Trophoblast cell (in vitro differentiated cells and primary cell): ENCODE measurements at regions not wholly inside any gene's neighbourhood (a gene's known extent, or its start where the extent isn't known, plus 50 kb on each side); places are given as distances from the start of the nearest gene placed in this dataset.

ENCODE experiments used
- DNase-seq, 2 donors: peaks; one replicate each; pipeline ENCODE4 v3.0.0-alpha.2; 2016
- H2AFZ ChIP-seq: 2 replicates; pipeline ENCODE4 v1.6.1; 2013; ENCODE audit warnings: low read length, moderate library complexity, mild to moderate bottlenecking; ENCODE audit not compliant: insufficient read depth, poor library complexity
- H2AK5ac ChIP-seq: 2 replicates; pipeline ENCODE4 v1.6.1; 2013; ENCODE audit warnings: mild to moderate bottlenecking, low read length
- H2BK120ac ChIP-seq: 2 replicates; pipeline ENCODE4 v1.6.1; 2013; ENCODE audit warnings: low read length, mild to moderate bottlenecking, moderate library complexity; ENCODE audit not compliant: insufficient read depth, poor library complexity
- H2BK12ac ChIP-seq: 2 replicates; pipeline ENCODE4 v1.6.1; 2013; ENCODE audit warnings: mild to moderate bottlenecking, low read length, moderate library complexity
- H2BK5ac ChIP-seq: 2 replicates; pipeline ENCODE4 v1.6.1; 2013; ENCODE audit warnings: low read length, low read depth, moderate library complexity, mild to moderate bottlenecking; ENCODE audit not compliant: poor library complexity
- H3K14ac ChIP-seq: 2 replicates; pipeline ENCODE4 v1.6.1; 2013; ENCODE audit warnings: mild to moderate bottlenecking, low read length
- H3K18ac ChIP-seq: 2 replicates; pipeline ENCODE4 v1.6.1; 2013; ENCODE audit warnings: mild to moderate bottlenecking, low read length
- H3K23ac ChIP-seq: 2 replicates; pipeline ENCODE4 v1.6.1; 2013; ENCODE audit warnings: low read length
- H3K27ac ChIP-seq: 2 replicates; pipeline ENCODE4 v1.5.1; 2013; ENCODE audit warnings: low read depth, mild to moderate bottlenecking, inconsistent platforms, low read length, moderate library complexity
- H3K27me3 ChIP-seq: 2 replicates; pipeline ENCODE4 v1.6.1; 2013; ENCODE audit warnings: inconsistent platforms, mild to moderate bottlenecking, low read length, moderate library complexity; ENCODE audit not compliant: insufficient read depth
- H3K36me3 ChIP-seq, 2 experiments: 1 replicate in 1 of 2; 2 replicates in 1 of 2; pipeline ENCODE4 v1.6.1; 2013; ENCODE audit warnings: low read length in 2 of 2, mild to moderate bottlenecking in 2 of 2, moderate library complexity in 1 of 2; ENCODE audit not compliant: insufficient read depth in 2 of 2, control insufficient read depth in 1 of 2
- H3K4ac ChIP-seq: 2 replicates; pipeline ENCODE4 v1.6.1; 2013; ENCODE audit warnings: low read depth, mild to moderate bottlenecking, low read length, moderate library complexity
- H3K4me1 ChIP-seq, 2 experiments: 1 replicate in 1 of 2; 2 replicates in 1 of 2; pipeline ENCODE4 v1.6.1; 2013; ENCODE audit warnings: low read length in 2 of 2, mild to moderate bottlenecking in 2 of 2, moderate library complexity in 1 of 2; ENCODE audit not compliant: insufficient read depth in 2 of 2, control insufficient read depth in 1 of 2
- H3K4me2 ChIP-seq: 2 replicates; pipeline ENCODE4 v1.6.1; 2013; ENCODE audit warnings: inconsistent platforms, mild to moderate bottlenecking, low read length, moderate library complexity
- H3K4me3 ChIP-seq: 2 replicates; pipeline ENCODE4 v1.5.1; 2013; ENCODE audit warnings: mild to moderate bottlenecking, low read depth, low read length, inconsistent platforms
- H3K79me1 ChIP-seq: one replicate; pipeline ENCODE4 v1.6.1; 2013; ENCODE audit warnings: low read length
- H3K79me2 ChIP-seq: 2 replicates; pipeline ENCODE4 v1.6.1; 2013; ENCODE audit warnings: low read length, mild to moderate bottlenecking; ENCODE audit not compliant: control insufficient read depth, insufficient read depth, poor library complexity
- H3K9ac ChIP-seq: 2 replicates; pipeline ENCODE4 v1.6.1; 2013; ENCODE audit warnings: mild to moderate bottlenecking, low read length
- H3K9me3 ChIP-seq: 2 replicates; pipeline ENCODE4 v1.6.1; 2013; ENCODE audit warnings: low read depth, mild to moderate bottlenecking, control low read depth, inconsistent platforms, low read length; ENCODE audit not compliant: insufficient read depth
- H4K12ac ChIP-seq: 2 replicates; pipeline ENCODE4 v1.6.1; 2013; ENCODE audit warnings: low read depth, mild to moderate bottlenecking, low read length, moderate library complexity
- H4K8ac ChIP-seq: 2 replicates; pipeline ENCODE4 v1.6.1; 2013; ENCODE audit warnings: low read depth, mild to moderate bottlenecking, low read length, moderate library complexity
- H4K91ac ChIP-seq: one replicate; pipeline ENCODE4 v1.6.1; 2013; ENCODE audit warnings: low read depth, mild to moderate bottlenecking, low read length, moderate library complexity
- WGBS: extraction: QIAGEN DNeasy Blood & Tissue Kit; methylation state at CpG from one replicate; pipeline ENCODE4 v1.1.7; 2013; ENCODE audit warnings: missing lambda C conversion rate; ENCODE audit not compliant: insufficient read length, insufficient coverage; ENCODE audit errors: extremely low coverage; 5-methylcytosine and 5-hydroxymethylcytosine counted together

DNA sequence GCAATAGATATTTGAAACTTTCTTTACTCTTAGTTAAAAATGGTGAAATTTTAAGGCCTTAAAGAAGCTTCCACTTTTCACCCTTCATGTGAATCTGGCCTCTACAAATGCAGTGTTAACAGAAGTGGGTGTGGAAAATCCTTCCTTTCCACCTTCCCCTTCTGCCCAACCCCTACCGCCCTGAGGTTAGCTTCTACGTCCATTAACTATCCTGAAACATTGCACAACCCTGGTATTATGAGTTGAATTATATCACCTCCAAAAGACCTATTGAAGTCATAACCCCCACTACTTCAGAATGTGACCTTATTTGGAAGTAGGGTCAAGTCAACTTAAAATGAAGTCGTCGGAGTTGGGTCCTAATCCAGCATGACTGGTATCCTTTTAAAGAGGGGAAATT is 80.8 kb upstream of the ACSL3 start:
- H3K14ac ChIP-seq, result no peak overlapping the region

DNA sequence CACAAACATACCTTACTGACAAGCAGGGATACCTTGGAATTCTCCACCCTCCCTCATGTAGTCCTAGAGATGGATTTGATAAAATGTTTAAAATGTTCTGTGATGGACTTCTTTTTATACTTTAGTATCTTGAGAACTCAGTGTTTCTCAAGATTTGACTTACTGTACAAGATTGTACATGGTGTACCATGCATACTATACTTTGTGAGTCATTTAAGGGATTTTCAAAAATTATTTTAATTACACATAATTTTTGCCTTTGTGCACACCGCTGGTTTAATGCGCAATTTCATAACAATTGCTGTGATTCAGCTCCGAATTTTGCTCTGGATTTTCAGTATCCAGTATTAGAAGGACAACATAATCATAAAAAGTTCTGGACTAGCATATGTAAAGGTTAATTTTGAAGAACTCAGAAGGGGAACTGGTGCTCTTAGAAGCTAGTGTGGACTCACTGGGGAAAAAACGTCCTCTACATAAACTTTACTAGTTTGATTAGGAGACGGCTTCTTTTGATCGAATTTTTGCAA is 78.6 kb upstream of the ACSL3 start:
- WGBS, result no CpG with 5 or more reads among the region's 6 CpGs
- H3K18ac ChIP-seq, result no peak overlapping the region
- peaks cover 0 to 2% of the 10 kb centered on the region in 2 experiments for H3K4me1 ChIP-seq
- no peak overlapping the region for H3K4me2 ChIP-seq
- no peaks in the 10 kb centered on the region for H3K79me2 ChIP-seq
- H3K14ac ChIP-seq, result no peak overlapping the region
- no peaks in the 10 kb centered on the region for H3K27me3 ChIP-seq
- H3K9me3 ChIP-seq, result no peaks in the 10 kb centered on the region
- H3K23ac ChIP-seq, result no peak overlapping the region
- H2BK12ac ChIP-seq, result no peak overlapping the region
- no peak overlapping the region for H4K91ac ChIP-seq
- no peak overlapping the region for H2AK5ac ChIP-seq
- no peaks in the 10 kb centered on the region for H3K36me3 ChIP-seq
- H3K79me1 ChIP-seq, result peaks cover 4% of the 10 kb centered on the region
- H2AFZ ChIP-seq, result no peak overlapping the region
- no peak overlapping the region for H3K9ac ChIP-seq
- no peak overlapping the region for H4K8ac ChIP-seq
- H3K4ac ChIP-seq, result no peak overlapping the region
- DNase-seq, result peak; percentile 48 to 96
- H2BK120ac ChIP-seq, result no peak overlapping the region
- H2BK5ac ChIP-seq, result no peak overlapping the region
- H4K12ac ChIP-seq, result no peak overlapping the region
- H3K4me3 ChIP-seq, result no peak overlapping the region
- H3K27ac ChIP-seq, result no peak overlapping the region

More for the DNA sequence above, 80.8 kb upstream of the ACSL3 start:
- no peak for DNase-seq
- H2BK120ac ChIP-seq, result no peak overlapping the region
- no peaks in the 10 kb centered on the region for H3K27me3 ChIP-seq
- no peak overlapping the region for H4K91ac ChIP-seq
- no peak overlapping the region for H2BK5ac ChIP-seq
- H3K79me2 ChIP-seq, result no peaks in the 10 kb centered on the region
- H4K12ac ChIP-seq, result no peak overlapping the region
- no peaks in the 10 kb centered on the region for H3K9me3 ChIP-seq
- no peak overlapping the region for H3K9ac ChIP-seq
- no peak overlapping the region for H3K4me2 ChIP-seq
- H3K23ac ChIP-seq, result no peak overlapping the region
- no peak overlapping the region for H4K8ac ChIP-seq
- no peak overlapping the region for H3K4ac ChIP-seq
- H3K27ac ChIP-seq, result no peak overlapping the region
- H2AK5ac ChIP-seq, result no peak overlapping the region
- H3K4me1 ChIP-seq, result peaks cover 3 to 5% of the 10 kb centered on the region in 2 experiments
- H3K4me3 ChIP-seq, result no peak overlapping the region
- no peaks in the 10 kb centered on the region for H3K36me3 ChIP-seq
- no peak overlapping the region for H2AFZ ChIP-seq
- H3K18ac ChIP-seq, result no peak overlapping the region
- no CpG with 5 or more reads among the region's 4 CpGs for WGBS
- no peak overlapping the region for H2BK12ac ChIP-seq
- peaks cover 4% of the 10 kb centered on the region for H3K79me1 ChIP-seq

DNA sequence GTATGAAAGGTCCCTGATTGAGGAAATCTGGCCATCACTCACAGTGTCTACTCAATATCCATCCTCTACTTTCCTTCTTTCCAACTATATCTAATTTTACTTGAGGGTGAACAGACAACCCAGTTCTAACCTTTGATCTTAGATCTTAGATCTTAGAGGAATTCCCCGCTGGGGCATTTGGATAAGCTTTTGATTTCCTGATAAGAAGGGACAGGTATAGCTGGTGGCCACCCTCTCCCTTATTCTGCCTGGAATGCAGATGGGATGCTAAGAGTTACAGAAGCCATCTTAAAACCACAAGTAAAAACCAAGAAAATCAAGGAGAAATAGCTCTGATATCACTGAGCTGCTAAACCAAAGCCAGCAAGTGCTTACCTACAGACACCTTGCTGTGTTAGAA is 77.2 kb upstream of the ACSL3 start:
- no peak overlapping the region for H3K4ac ChIP-seq
- WGBS, result no CpG with 5 or more reads among the region's 1 CpG
- no peak overlapping the region for H2AFZ ChIP-seq

DNA sequence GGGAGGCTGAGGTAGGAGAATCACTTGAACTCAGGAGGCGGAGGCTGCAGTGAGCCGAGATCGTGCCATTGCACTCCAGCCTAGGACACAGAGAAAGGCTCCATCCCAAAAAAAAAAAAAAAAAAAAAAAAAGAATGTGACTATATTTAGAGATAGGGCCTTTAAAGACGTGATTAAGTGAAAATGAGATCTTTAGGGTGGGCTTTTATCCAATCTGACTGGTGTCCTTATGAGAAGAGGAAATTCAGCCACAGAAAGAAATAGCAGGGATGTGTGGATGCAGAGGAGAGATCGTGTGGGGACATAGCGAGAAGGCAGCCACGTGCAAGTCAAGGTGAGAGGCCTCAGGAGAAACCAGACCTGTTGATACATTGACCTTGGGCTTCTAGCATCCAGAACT is 69.9 kb upstream of the ACSL3 start:
- Histone ChIP-seq H4K8ac (no peak overlapping the region), H3K4me3 (no peak overlapping the region), H2BK12ac (no peak overlapping the region), H4K91ac (no peak overlapping the region), H3K79me1 (peaks cover 10% of the 10 kb centered on the region), H2BK5ac (no peak overlapping the region), H3K36me3 (no peaks in the 10 kb centered on the region), H3K27me3 (no peaks in the 10 kb centered on the region), H4K12ac (no peak overlapping the region), H3K79me2 (no peaks in the 10 kb centered on the region), H3K9ac (no peak overlapping the region), H3K23ac (no peak overlapping the region), H2BK120ac (no peak overlapping the region), H3K14ac (no peak overlapping the region), H3K4ac (no peak overlapping the region), H3K4me2 (no peak overlapping the region), H3K18ac (no peak overlapping the region), H3K9me3 (no peaks in the 10 kb centered on the region), H3K27ac (no peak overlapping the region), H2AFZ (no peak overlapping the region), H3K4me1 (peaks cover 15 to 21% of the 10 kb centered on the region in 2 experiments), H2AK5ac (no peak overlapping the region)
- DNase-seq, result no peak
- no CpG with 5 or more reads among the region's 7 CpGs for WGBS

More for the DNA sequence above, 77.2 kb upstream of the ACSL3 start:
- H2BK120ac ChIP-seq, result no peak overlapping the region
- H3K79me1 ChIP-seq, result peaks cover 9% of the 10 kb centered on the region
- no peak overlapping the region for H3K9ac ChIP-seq
- H3K4me1 ChIP-seq, result peaks cover 8 to 10% of the 10 kb centered on the region in 2 experiments
- H3K79me2 ChIP-seq, result no peaks in the 10 kb centered on the region
- H3K23ac ChIP-seq, result no peak overlapping the region
- H3K27me3 ChIP-seq, result no peaks in the 10 kb centered on the region
- H3K4me3 ChIP-seq, result no peak overlapping the region
- no peak overlapping the region for H3K14ac ChIP-seq
- H2AK5ac ChIP-seq, result no peak overlapping the region
- no peaks in the 10 kb centered on the region for H3K36me3 ChIP-seq
- H4K8ac ChIP-seq, result no peak overlapping the region
- no peak overlapping the region for H4K12ac ChIP-seq
- DNase-seq, result peak; percentile 70 to 93
- no peak overlapping the region for H2BK12ac ChIP-seq
- H3K4me2 ChIP-seq, result no peak overlapping the region
- H3K18ac ChIP-seq, result no peak overlapping the region
- no peak overlapping the region for H4K91ac ChIP-seq
- H3K9me3 ChIP-seq, result no peaks in the 10 kb centered on the region
- H3K27ac ChIP-seq, result no peak overlapping the region
- no peak overlapping the region for H2BK5ac ChIP-seq
